ENCODE measurements at regions not wholly inside any gene's neighbourhood (a gene's known extent, or its start where the extent isn't known, plus 50 kb on each side); places are given as distances from the start of the nearest gene placed in this dataset.

GRCh38 chr2:120596191-120596811 lies 139.4 kb upstream of the GLI2 start:
- Mint-ChIP-seq H3K27ac (ENCODE audit: unreplicated experiment) (no peak overlapping the region), H3K27me3 (ENCODE audit: low read depth) (peaks cover 12% of the 10 kb centered on the region), H3K9me3 (ENCODE audit: low read depth) (peaks cover 4% of the 10 kb centered on the region), H3K4me3 (ENCODE audit: unreplicated experiment) (no peak overlapping the region), H3K36me3 (ENCODE audit: low read depth) (no peaks in the 10 kb centered on the region), H3K4me1 (ENCODE audit: low read depth) (peaks cover 16% of the 10 kb centered on the region)
- DNase-seq (ENCODE audit: low spot score), result peak; percentile 71
- TF ChIP-seq CTCF (IDR thresholded peaks at IDR 0.05), result no peak

- H3K4me3 Mint-ChIP-seq (ENCODE audit: unreplicated experiment), result no peak overlapping the region
- peak; percentile 39 for DNase-seq (ENCODE audit: low spot score)
- H3K27me3 Mint-ChIP-seq (ENCODE audit: low read depth), result peaks cover 12% of the 10 kb centered on the region
- H3K36me3 Mint-ChIP-seq (ENCODE audit: low read depth), result no peaks in the 10 kb centered on the region
- H3K9me3 Mint-ChIP-seq (ENCODE audit: low read depth), result peaks cover 4% of the 10 kb centered on the region
- TF ChIP-seq CTCF (IDR thresholded peaks at IDR 0.05), result no peak
- no peak overlapping the region for H3K27ac Mint-ChIP-seq (ENCODE audit: unreplicated experiment)
- H3K4me1 Mint-ChIP-seq (ENCODE audit: low read depth), result peaks cover 16% of the 10 kb centered on the region
Observed at GRCh38 chr2:120596990-120597594, 138.6 kb upstream of the GLI2 start.

GRCh38 chr2:120597595-120598193 lies 138.0 kb upstream of the GLI2 start:
- Mint-ChIP-seq H3K36me3 (ENCODE audit: low read depth) (no peaks in the 10 kb centered on the region), H3K27me3 (ENCODE audit: low read depth) (peaks cover 14% of the 10 kb centered on the region), H3K4me3 (ENCODE audit: unreplicated experiment) (no peak overlapping the region), H3K4me1 (ENCODE audit: low read depth) (peaks cover 16% of the 10 kb centered on the region), H3K27ac (ENCODE audit: unreplicated experiment) (no peak overlapping the region), H3K9me3 (ENCODE audit: low read depth) (peaks cover 4% of the 10 kb centered on the region)
- DNase-seq (ENCODE audit: low spot score), result peak; percentile 56
- no peak for TF ChIP-seq CTCF (IDR thresholded peaks at IDR 0.05)

GRCh38 chr2:120598416-120598815 lies 137.3 kb upstream of the GLI2 start:
- Mint-ChIP-seq H3K27ac (ENCODE audit: unreplicated experiment) (no peak overlapping the region), H3K27me3 (ENCODE audit: low read depth) (peaks cover 13% of the 10 kb centered on the region), H3K36me3 (ENCODE audit: low read depth) (no peaks in the 10 kb centered on the region), H3K4me3 (ENCODE audit: unreplicated experiment) (no peak overlapping the region), H3K4me1 (ENCODE audit: low read depth) (peaks cover 16% of the 10 kb centered on the region), H3K9me3 (ENCODE audit: low read depth) (peaks cover 4% of the 10 kb centered on the region)
- no peak for TF ChIP-seq CTCF (IDR thresholded peaks at IDR 0.05)
- DNase-seq (ENCODE audit: low spot score), result peak; percentile 60

- H3K4me1 Mint-ChIP-seq (ENCODE audit: low read depth), result peaks cover 16% of the 10 kb centered on the region
- no peak overlapping the region for H3K27ac Mint-ChIP-seq (ENCODE audit: unreplicated experiment)
- H3K9me3 Mint-ChIP-seq (ENCODE audit: low read depth), result peaks cover 4% of the 10 kb centered on the region
- DNase-seq (ENCODE audit: low spot score), result peak; percentile 15
- H3K27me3 Mint-ChIP-seq (ENCODE audit: low read depth), result peaks cover 11% of the 10 kb centered on the region
- no peak for TF ChIP-seq CTCF (IDR thresholded peaks at IDR 0.05)
- peaks cover 2% of the 10 kb centered on the region for H3K36me3 Mint-ChIP-seq (ENCODE audit: low read depth)
- H3K4me3 Mint-ChIP-seq (ENCODE audit: unreplicated experiment), result no peak overlapping the region
Observed at GRCh38 chr2:120599072-120599471, 136.6 kb upstream of the GLI2 start.
